ENCODE measurements at regions not wholly inside any gene's neighbourhood (a gene's known extent, or its start where the extent isn't known, plus 50 kb on each side); places are given as distances from the start of the nearest gene placed in this dataset. TPM values are rescaled to one million over a fixed set of nuclear protein-coding genes. Genes with fewer than 3 reads are reported as not detected.

- no peak for TF ChIP-seq CTCF (IDR thresholded peaks at IDR 0.05; ENCODE audit: unreplicated experiment)
- no peak for DNase-seq
- intact Hi-C loops (cut with micrococcal nuclease; ENCODE audit: unreplicated experiment) = no loop called here
Measured at GRCh38 chr2:177154809-177155208, 57.8 kb upstream of the HNRNPA3 start.

GRCh38 chr2:177155631-177156030, 57.0 kb upstream of the HNRNPA3 start:
- no TSS peak for BruUV-seq (replicated peaks)
- CTCF ChIA-PET = interaction anchor here (0.7 kb wide), 1 partner anchor 400 kb away, joined by 5 read pairs; no protein-coding TSS in a partner anchor

More at GRCh38 chr2:177154809-177155208, 57.8 kb upstream of the HNRNPA3 start:
- Mint-ChIP-seq H3K4me3 (ENCODE audit: low read depth, unreplicated experiment) (no peak overlapping the region), H3K9me3 (ENCODE audit: low read depth, unreplicated experiment) (no peaks in the 10 kb centered on the region), H3K27me3 (ENCODE audit: unreplicated experiment) (no peaks in the 10 kb centered on the region), H3K36me3 (ENCODE audit: insufficient read depth, unreplicated experiment) (no peaks in the 10 kb centered on the region), H3K27ac (ENCODE audit: unreplicated experiment) (no peak overlapping the region), H3K4me1 (ENCODE audit: low read depth, unreplicated experiment) (no peaks in the 10 kb centered on the region)
- CTCF ChIA-PET = no interaction called here
- BruUV-seq (replicated peaks) = no TSS peak

GRCh38 chr2:177161741-177162460, 50.7 kb upstream of the HNRNPA3 start:
- H3K27me3 Mint-ChIP-seq (ENCODE audit: unreplicated experiment) = no peaks in the 10 kb centered on the region
- peak; percentile 38 for DNase-seq
- BruUV-seq (replicated peaks) = no TSS peak
- H3K36me3 Mint-ChIP-seq (ENCODE audit: insufficient read depth, unreplicated experiment) = no peaks in the 10 kb centered on the region
- CTCF ChIA-PET = interaction anchor here (0.8 to 1.0 kb wide), 2 partner anchors 54 to 164 kb away, joined by 3 read pairs; no protein-coding TSS in a partner anchor
- intact Hi-C loops (cut with micrococcal nuclease; ENCODE audit: unreplicated experiment) = loop anchor here (5.0 to 10.0 kb wide), 5 partner anchors 103 to 1035 kb away; partner anchors contain the start of genes HOXD8 and NFE2L2
- H3K27ac Mint-ChIP-seq (ENCODE audit: unreplicated experiment) = peak overlapping the region; percentile 43
- no peaks in the 10 kb centered on the region for H3K9me3 Mint-ChIP-seq (ENCODE audit: low read depth, unreplicated experiment)
- H3K4me1 Mint-ChIP-seq (ENCODE audit: low read depth, unreplicated experiment) = peaks cover 21% of the 10 kb centered on the region
- TF ChIP-seq CTCF (IDR thresholded peaks at IDR 0.05; ENCODE audit: unreplicated experiment) = peak; percentile 41
- peak overlapping the region; percentile 9 for H3K4me3 Mint-ChIP-seq (ENCODE audit: low read depth, unreplicated experiment)

More at GRCh38 chr2:177155631-177156030, 57.0 kb upstream of the HNRNPA3 start:
- no peaks in the 10 kb centered on the region for H3K36me3 Mint-ChIP-seq (ENCODE audit: insufficient read depth, unreplicated experiment)
- no peaks in the 10 kb centered on the region for H3K4me1 Mint-ChIP-seq (ENCODE audit: low read depth, unreplicated experiment)
- no peak for TF ChIP-seq CTCF (IDR thresholded peaks at IDR 0.05; ENCODE audit: unreplicated experiment)
- no peak for DNase-seq
- H3K9me3 Mint-ChIP-seq (ENCODE audit: low read depth, unreplicated experiment) = no peaks in the 10 kb centered on the region
- no peaks in the 10 kb centered on the region for H3K27me3 Mint-ChIP-seq (ENCODE audit: unreplicated experiment)
- intact Hi-C loops (cut with micrococcal nuclease; ENCODE audit: unreplicated experiment) = no loop called here
- no peak overlapping the region for H3K4me3 Mint-ChIP-seq (ENCODE audit: low read depth, unreplicated experiment)
- H3K27ac Mint-ChIP-seq (ENCODE audit: unreplicated experiment) = no peak overlapping the region

Small RNA genes in the stretch of these regions (microRNA-seq; reads per million reads assigned to microRNA genes)
- not detected for gene MIR1246

Measured in Calu3 (cell line).